NCI-H1436 treated with DMSO at 0.1 percent for 48 hours (cell line): ENCODE measurements at regions not wholly inside any gene's neighbourhood (a gene's known extent, or its start where the extent isn't known, plus 50 kb on each side); places are given as distances from the start of the nearest gene placed in this dataset.

ENCODE experiments used
- DNase-seq: peaks from one replicate; lab custom pipeline; 2025; lab: John Stamatoyannopoulos, UW

GRCh38 chr12:114018669-114019068 is 52.5 kb upstream of the RBM19 start:
- no peak for DNase-seq
